DMS 273 (cell line): ENCODE measurements at regions not wholly inside any gene's neighbourhood (a gene's known extent, or its start where the extent isn't known, plus 50 kb on each side); places are given as distances from the start of the nearest gene placed in this dataset.
"Not testable (repeated sequence)": the region's sequence is repeated elsewhere in the genome, so short reads cannot be mapped to it uniquely, and the experiment has no call there.

Source experiments
- DNase-seq: peaks from one replicate; lab custom pipeline; 2025; ENCODE audit not compliant: unreplicated experiment; lab: John Stamatoyannopoulos, UW

GRCh38 chr3:140752499-140752898 lies 74.6 kb downstream of the TRIM42 start:
- no peak for DNase-seq

DNA sequence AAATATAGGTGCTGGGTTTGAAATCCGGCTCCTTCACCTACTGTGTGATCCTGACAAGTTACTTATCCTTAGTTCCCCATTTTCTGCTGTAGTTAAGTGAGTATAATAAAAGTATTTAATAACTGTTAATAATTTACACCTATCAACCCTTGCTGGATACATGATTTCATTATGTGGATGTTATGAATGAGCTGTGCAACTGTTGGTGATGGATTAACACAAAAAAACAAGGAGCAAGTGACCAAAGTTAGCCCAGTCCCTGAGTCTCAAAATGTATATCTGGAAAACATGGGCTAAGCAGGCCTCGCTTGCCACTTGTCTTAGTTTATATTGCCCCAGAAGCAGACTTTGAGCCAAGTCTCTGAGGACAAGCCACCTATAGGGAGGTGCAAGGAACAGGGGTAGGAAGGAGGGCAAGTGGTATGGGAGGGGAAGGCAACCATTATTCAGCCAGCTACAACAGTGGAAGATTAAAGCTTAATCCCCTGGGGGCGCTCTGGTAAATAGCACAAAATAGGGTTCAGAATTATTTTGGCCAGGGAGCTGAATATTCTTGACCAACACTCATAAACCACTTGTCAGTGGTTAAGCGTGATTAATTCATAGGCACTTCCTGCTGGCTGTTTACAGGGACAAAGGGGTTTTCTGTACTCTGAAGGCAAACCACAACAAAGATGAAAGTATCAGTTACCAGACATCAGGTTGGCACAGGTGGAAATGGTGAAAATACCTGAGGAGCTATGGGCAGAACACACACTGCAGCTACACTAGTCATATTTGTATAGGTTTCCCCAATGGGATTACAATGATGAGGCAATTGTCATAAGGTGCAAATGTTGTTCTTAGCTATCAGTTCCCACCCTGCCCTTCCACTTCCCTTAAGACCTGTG lies 76.2 kb downstream of the TRIM42 start:
- no peak for DNase-seq

GRCh38 chr3:140754936-140755335 lies 77.1 kb downstream of the TRIM42 start:
- no peak for DNase-seq

DNA sequence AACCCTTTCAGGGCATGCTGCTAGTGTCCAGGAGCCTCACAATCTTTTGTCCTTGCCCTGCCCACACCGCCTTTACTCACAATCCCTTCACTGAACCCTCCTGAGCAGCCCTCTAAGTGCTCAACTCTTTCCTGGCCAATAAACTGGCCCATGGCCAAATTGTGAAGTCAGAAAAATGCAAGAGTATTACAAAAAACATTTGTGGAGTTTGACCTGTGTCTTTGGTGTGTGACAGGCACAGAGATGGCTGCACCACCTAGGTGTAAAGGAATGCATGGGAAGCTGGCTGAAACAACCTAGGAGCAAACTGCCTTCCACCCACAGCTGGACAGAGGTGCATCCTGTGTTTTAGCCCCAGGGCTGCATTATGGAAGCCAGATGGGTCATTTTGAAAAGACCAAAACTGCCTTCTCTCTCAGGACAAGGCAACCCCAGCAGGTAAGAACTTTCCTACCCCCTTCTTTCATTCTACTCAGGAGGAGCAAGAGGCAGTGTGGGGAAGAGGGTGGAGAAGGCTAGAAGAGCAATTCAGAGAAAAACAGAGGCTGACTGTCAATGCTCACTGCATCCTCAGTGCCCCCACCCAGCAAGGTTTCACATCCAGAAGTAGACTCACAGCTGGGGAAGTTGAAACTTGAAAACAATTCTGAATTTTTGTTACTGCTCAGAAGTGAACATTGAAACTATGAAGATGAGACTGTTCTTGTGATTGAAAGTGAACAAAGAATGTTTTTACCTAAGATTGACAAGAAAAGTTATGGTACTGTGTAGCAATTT lies 78.6 kb downstream of the TRIM42 start:
- DNase-seq, result no peak

DNA sequence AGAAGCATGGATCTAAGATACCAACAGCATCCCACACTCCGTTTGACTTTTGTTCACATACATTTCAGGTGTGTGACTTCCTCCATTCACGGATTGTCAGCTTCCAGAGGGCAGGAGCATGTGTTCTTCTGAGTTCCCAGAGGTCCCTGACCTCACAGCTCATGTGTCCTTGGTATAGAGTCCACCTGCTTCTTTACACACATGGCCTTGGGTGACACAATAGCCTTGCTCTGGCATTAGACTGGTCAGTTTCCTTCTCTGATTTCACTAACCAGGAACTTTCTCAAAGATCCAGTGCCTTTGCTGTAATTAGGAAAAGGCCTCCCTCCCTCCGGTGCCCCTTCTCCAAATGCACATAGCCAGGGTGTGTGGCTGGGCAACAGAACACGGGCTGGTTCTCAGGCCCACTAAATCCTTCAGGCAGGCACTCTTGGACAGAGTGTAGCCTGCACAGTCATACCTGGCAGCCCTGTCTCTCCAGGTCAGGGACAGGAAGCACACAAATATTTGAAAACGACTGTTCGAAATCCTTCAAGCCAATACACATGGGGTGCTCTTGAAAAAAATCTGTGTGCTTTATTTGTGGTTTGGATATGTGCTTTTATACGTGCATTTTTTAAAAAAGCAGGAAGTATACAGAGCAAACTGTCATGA lies 81.1 kb downstream of the TRIM42 start:
- no peak for DNase-seq

DNA sequence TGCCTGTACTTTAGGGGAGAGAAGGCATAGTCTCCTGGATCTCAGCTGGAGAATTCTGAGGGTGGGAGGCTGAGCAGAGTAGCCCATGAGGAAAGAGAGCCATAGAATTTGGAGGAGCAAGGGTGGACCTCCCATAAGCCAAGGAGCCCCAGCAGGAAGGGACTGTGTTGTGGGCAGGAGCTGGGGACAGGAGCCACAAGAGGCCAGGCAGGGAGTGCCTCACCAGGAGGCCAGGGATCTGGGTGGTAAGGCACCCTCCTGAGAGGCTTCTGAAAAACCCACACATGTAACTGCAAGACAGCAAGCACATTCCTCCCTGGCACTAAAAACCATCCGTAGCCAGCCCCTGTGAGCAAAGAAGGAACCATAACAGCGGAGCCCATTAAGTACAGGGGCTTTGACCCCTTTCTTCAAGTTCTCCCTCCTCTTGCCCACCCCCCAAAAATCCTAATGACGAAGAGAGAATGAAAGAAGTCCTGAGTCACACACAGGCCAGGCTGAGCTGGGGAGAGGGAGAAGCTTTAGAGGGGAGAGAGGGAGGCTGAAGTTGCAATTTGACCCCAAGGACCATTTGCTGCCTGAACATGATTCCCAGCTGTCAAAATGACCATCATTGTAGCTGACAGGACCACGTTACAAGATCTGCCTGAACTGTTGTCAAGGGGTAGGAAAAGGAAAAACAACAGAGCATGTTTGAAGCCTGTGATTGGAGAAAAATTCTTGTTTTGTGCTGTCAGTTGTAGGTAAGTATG lies 82.6 kb downstream of the TRIM42 start:
- no peak for DNase-seq

DNA sequence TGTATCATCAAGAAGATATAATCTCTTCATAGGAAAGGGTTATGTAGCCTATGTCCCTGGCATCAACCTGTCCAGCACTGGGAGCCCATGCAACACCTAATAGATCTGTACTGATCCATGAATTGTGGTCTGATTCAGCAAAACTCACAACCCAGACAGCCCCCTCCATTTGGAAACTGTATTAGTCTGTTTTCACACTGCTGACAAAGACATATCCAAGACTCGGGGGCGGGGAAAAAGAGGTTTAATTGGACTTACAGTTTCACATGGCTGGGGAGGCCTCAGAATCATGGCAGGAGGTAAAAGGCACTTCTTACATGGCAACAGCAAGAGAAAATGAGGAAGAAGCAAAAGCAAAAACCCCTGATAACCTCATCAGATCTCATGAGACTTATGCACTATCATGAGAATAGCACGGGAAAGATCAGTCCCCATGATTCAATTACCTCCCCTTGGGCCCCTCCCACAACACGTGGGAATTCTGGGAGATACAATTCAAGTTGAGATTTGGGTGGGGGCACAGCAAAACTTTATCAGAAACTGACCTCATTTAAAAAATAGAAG lies 83.3 kb downstream of the TRIM42 start:
- no peak for DNase-seq

- no peak for DNase-seq
Observed at GRCh38 chr3:140762746-140763145, 84.9 kb downstream of the TRIM42 start.

DNA sequence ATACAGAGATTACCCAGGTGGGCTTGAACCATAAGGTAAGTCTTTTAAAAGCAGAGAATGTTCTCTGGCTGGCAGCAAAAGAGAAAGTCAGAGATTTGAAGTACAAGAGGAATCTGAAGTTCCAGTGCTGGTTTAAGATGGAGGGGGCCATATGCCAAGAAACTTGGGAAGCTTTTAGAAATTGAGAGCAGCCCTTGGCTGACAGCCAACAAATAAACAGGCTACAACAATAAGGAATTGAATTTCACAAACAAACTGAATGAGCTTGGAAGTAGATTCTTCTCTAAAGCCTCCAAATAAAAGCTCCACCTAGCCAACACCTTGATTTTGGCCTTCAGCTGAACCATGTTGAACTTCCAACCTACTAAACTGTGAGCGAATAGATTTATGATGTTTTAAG lies 85.7 kb downstream of the TRIM42 start:
- DNase-seq, result peak; percentile 20

DNA sequence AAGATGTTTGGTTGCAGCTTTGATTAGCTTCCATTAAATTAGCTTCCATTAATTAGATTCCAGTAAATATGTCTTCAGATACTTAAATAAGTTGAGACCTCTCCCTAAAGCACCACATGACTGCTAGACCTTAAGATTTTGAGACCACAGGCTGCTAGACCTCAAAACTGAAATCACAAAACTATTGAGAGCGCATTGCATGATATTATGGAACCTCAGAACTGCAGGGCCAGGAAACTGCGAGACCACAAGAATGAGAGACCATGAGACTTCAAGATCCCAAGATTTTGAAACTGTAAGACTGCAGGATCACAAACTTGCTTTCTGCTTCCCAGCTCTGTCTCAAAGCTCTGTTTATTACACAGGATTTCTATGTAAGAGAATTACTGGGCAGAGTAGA lies 87.4 kb downstream of the TRIM42 start:
- no peak for DNase-seq

DNA sequence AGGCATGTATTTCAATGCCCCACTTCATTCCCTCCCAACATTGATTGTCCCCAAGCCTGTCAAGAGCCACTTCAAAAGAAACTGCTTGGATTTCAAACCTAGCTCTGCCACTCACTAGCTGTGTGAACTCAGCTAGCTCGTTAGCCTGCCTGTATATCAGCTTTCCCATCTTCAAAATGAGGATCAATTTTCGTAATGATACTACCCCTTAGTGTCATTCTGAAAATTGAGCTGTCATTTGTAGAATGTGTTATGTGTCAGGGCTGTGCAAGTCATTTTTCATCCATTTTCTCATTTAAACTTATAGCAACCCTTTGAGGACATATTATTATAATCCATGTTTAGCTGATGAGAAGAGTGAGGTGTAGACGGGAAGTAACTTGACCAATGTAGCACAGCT lies 88.6 kb downstream of the TRIM42 start:
- no peak for DNase-seq

GRCh38 chr3:140767566-140767965 lies 89.7 kb downstream of the TRIM42 start:
- DNase-seq, result no peak

DNA sequence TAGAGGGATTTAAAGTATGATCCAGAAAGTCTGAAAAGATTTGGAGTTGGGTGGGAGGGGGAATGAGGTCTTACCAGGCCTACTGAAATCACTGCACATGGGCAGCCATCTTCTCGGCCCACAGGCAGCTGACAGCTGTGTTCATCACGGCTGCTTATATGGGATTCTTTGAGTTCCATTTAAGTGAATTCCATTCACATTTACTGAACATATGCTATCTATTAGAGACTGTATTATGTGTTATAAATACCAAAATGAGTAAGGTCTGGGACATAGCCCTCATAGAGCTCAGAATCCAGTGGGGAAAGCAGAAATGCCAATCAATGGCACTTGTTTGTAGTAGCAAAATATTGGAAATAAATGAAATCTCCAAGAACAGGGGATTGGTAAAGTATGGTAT lies 91.1 kb downstream of the TRIM42 start:
- no peak for DNase-seq

DNA sequence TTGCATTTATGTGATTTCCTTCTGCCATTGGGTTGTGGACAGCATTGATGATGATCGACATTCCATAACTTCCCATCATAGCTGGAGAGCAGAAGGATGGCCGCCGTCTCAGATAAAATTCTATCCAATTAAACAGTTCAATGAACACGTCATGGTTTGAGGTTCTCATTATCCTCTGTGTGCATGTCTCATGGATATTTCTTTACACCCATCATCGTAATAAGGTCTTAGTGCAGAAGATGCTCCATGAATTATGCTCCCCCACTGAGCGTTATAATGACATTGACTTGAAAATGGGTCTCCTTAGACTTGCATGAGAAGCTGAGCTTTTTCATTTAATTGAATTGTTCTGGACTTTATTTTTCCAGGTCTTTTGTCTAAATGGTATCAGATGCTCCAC lies 92.1 kb downstream of the TRIM42 start:
- DNase-seq, result no peak

- DNase-seq, result no peak
Observed at GRCh38 chr3:140770977-140771667, 93.3 kb downstream of the TRIM42 start.

- no peak for DNase-seq
Observed at GRCh38 chr3:140777631-140778233, 99.9 kb downstream of the TRIM42 start.

- no peak for DNase-seq
Observed at GRCh38 chr3:140791368-140791767, 113.5 kb downstream of the TRIM42 start.

- no peak for DNase-seq
Observed at GRCh38 chr3:140794507-140794906, 116.6 kb downstream of the TRIM42 start.

DNA sequence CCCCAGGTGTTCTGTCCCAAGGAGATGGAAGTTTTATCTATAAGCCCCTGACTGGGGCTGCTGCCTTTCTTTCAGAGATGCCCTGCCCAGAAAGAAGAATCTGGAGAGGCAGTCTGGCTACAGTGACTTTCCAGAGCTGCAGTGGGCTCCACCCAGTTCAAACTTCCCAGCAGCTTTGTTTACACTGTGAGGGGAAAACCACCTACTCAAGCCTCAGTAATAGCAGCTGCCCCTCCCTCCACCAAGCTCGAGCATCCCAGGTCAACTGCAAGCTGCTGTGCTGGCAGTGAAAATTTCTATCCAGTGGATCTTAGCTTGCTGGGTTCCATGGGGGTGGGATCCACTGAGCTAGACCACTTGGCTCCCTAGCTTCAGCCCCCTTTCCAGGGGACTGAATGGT lies 125.0 kb downstream of the TRIM42 start:
- not testable (repeated sequence) for DNase-seq

GRCh38 chr3:140809316-140809715 lies 131.5 kb downstream of the TRIM42 start:
- no peak for DNase-seq
